ENCODE measurements at regions not wholly inside any gene's neighbourhood (a gene's known extent, or its start where the extent isn't known, plus 50 kb on each side); places are given as distances from the start of the nearest gene placed in this dataset.

DNA sequence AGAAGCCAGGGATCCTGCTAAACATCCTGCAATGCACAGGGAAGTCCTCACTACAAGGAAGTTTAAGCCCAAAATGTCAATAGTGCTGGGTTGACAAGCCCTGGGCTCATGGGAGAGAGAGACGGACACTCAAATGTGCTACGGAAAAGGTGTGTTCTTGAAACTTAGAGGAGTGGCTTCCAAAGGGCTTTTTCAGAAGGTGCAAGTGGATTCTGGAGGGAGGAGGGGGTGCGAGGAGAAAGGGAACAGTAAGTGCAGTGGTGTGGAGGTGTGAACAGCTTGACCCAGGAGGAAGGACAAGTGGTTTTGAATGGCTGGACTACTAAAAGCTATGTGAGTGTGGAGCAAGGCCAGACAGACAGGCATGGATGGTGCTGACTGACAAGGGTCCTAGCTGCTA, 50.4 kb upstream of the CECR2 start:
- no peak for DNase-seq
- H3K9me3 Mint-ChIP-seq (ENCODE audit: low read depth, unreplicated experiment), result no peaks in the 10 kb centered on the region
- no TSS peak for BruUV-seq (replicated peaks)
- no peaks in the 10 kb centered on the region for H3K4me1 Mint-ChIP-seq (ENCODE audit: low read depth, unreplicated experiment)
- H3K27ac Mint-ChIP-seq (ENCODE audit: unreplicated experiment), result no peak overlapping the region
- intact Hi-C loops (cut with micrococcal nuclease; ENCODE audit: unreplicated experiment), result no loop called here
- CTCF ChIA-PET, result no interaction called here
- no peak overlapping the region for H3K4me3 Mint-ChIP-seq (ENCODE audit: low read depth, unreplicated experiment)
- H3K36me3 Mint-ChIP-seq (ENCODE audit: insufficient read depth, unreplicated experiment), result no peaks in the 10 kb centered on the region
- TF ChIP-seq, protein P1, sequence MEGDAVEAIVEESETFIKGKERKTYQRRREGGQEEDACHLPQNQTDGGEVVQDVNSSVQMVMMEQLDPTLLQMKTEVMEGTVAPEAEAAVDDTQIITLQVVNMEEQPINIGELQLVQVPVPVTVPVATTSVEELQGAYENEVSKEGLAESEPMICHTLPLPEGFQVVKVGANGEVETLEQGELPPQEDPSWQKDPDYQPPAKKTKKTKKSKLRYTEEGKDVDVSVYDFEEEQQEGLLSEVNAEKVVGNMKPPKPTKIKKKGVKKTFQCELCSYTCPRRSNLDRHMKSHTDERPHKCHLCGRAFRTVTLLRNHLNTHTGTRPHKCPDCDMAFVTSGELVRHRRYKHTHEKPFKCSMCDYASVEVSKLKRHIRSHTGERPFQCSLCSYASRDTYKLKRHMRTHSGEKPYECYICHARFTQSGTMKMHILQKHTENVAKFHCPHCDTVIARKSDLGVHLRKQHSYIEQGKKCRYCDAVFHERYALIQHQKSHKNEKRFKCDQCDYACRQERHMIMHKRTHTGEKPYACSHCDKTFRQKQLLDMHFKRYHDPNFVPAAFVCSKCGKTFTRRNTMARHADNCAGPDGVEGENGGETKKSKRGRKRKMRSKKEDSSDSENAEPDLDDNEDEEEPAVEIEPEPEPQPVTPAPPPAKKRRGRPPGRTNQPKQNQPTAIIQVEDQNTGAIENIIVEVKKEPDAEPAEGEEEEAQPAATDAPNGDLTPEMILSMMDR (IDR thresholded peaks at IDR 0.05; ENCODE audit: unreplicated experiment), result no peak
- peaks cover 53% of the 10 kb centered on the region for H3K27me3 Mint-ChIP-seq (ENCODE audit: unreplicated experiment)

DNA sequence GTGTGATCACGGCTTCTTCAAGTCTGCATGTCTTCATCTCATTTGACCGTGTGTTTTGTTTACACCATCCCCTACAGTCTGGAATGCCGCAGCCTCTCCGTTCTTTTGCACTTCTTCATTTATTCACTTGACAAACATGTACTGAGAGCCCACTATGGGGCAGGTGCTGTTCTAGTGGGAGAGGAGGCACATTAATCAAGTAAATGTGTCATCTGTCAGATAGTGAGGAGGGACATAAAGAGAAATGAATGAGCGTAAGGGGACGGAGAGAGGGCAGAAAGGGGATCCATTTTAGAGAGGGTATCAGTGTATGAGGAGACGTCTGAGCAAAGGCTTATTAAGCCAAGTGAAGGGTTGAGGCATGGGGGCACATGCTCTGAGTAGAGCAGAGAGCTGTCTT, 54.0 kb upstream of the CECR2 start:
- CTCF ChIA-PET, result no interaction called here
- TF ChIP-seq, protein P1 (IDR thresholded peaks at IDR 0.05; ENCODE audit: unreplicated experiment), result no peak
- no peak for DNase-seq
- H3K4me1 Mint-ChIP-seq (ENCODE audit: low read depth, unreplicated experiment), result no peaks in the 10 kb centered on the region
- no TSS peak for BruUV-seq (replicated peaks)
- H3K27me3 Mint-ChIP-seq (ENCODE audit: unreplicated experiment), result peaks cover 59% of the 10 kb centered on the region
- no peak overlapping the region for H3K27ac Mint-ChIP-seq (ENCODE audit: unreplicated experiment)
- no peaks in the 10 kb centered on the region for H3K9me3 Mint-ChIP-seq (ENCODE audit: low read depth, unreplicated experiment)
- H3K4me3 Mint-ChIP-seq (ENCODE audit: low read depth, unreplicated experiment), result no peak overlapping the region
- intact Hi-C loops (cut with micrococcal nuclease; ENCODE audit: unreplicated experiment), result no loop called here
- H3K36me3 Mint-ChIP-seq (ENCODE audit: insufficient read depth, unreplicated experiment), result no peaks in the 10 kb centered on the region

DNA sequence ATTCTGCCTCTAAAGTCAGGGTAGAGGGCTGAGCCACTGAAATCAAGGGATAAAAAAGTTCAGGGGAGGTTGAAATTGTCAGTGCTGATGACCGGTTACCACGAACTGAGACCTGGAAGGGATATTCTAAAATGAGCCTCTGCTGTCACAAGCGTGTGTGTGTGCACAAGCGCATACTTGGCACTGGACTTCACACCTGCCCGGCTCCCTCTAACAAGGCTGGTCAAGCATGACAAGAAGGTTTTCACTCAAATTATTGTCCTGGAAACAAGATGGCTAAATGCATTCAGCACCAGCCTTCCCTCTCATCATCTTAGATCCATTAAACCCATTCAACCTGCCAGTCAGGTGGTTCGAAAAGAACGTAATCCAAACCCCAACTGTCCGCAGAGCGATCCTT, 54.8 kb upstream of the CECR2 start:
- Mint-ChIP-seq H3K27me3 (ENCODE audit: unreplicated experiment) (peaks cover 51% of the 10 kb centered on the region), H3K4me3 (ENCODE audit: low read depth, unreplicated experiment) (no peak overlapping the region), H3K4me1 (ENCODE audit: low read depth, unreplicated experiment) (no peaks in the 10 kb centered on the region), H3K27ac (ENCODE audit: unreplicated experiment) (no peak overlapping the region), H3K36me3 (ENCODE audit: insufficient read depth, unreplicated experiment) (no peaks in the 10 kb centered on the region), H3K9me3 (ENCODE audit: low read depth, unreplicated experiment) (no peaks in the 10 kb centered on the region)
- CTCF ChIA-PET, result no interaction called here
- no TSS peak for BruUV-seq (replicated peaks)
- TF ChIP-seq, protein P1 (IDR thresholded peaks at IDR 0.05; ENCODE audit: unreplicated experiment), result no peak
- intact Hi-C loops (cut with micrococcal nuclease; ENCODE audit: unreplicated experiment), result no loop called here
- DNase-seq, result no peak

DNA sequence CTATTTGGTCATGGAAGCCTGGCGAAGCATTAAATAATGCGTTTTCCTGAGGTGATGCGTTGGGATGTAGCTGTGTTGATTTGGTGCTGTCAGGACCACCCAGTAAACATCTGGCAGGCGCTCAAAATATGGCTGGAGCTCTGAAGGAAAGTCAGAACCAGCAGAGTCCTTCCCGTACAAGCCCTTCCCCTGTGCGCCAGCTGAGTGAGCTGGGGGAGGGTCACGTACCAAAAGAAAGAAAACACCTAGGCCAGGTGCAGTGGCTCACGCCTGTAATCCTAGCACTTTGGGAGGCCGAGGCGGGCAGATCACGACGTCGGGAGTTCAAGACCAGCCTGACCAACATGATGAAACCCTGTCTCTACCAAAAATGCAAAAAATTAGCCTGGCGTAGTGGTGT, 55.6 kb upstream of the CECR2 start:
- intact Hi-C loops (cut with micrococcal nuclease; ENCODE audit: unreplicated experiment), result no loop called here
- TF ChIP-seq, protein P1 (IDR thresholded peaks at IDR 0.05; ENCODE audit: unreplicated experiment), result no peak
- CTCF ChIA-PET, result interaction anchor here (0.6 kb wide), 1 partner anchor 33 kb away, joined by 4 read pairs; no protein-coding TSS in a partner anchor
- DNase-seq, result no peak
- BruUV-seq (replicated peaks), result no TSS peak
- Mint-ChIP-seq H3K27ac (ENCODE audit: unreplicated experiment) (no peak overlapping the region), H3K9me3 (ENCODE audit: low read depth, unreplicated experiment) (no peaks in the 10 kb centered on the region), H3K36me3 (ENCODE audit: insufficient read depth, unreplicated experiment) (no peaks in the 10 kb centered on the region), H3K4me3 (ENCODE audit: low read depth, unreplicated experiment) (no peak overlapping the region), H3K27me3 (ENCODE audit: unreplicated experiment) (peaks cover 42% of the 10 kb centered on the region), H3K4me1 (ENCODE audit: low read depth, unreplicated experiment) (no peaks in the 10 kb centered on the region)

DNA sequence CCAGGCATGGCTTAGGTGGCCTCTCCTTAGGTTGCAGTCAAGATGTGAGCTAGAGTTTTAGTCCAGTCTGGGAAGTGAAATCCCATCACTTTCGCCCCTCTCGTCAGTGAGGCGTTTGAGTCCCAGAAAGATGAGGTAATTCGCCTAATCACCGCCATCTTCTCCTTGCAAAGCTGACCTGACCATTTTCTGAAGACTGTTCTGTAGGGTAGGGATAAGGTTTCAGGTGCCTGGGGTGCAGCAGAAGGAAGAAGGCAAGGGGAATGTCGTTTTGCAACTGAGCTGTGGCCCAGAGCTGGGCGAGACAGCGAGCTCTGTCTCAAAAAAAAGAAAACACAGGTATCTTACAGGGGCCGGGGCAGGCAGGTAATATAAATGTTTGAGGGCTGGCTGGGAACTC, 61.7 kb upstream of the CECR2 start:
- CTCF ChIA-PET, result no interaction called here
- peaks cover 3% of the 10 kb centered on the region for H3K27me3 Mint-ChIP-seq (ENCODE audit: unreplicated experiment)
- no peaks in the 10 kb centered on the region for H3K4me1 Mint-ChIP-seq (ENCODE audit: low read depth, unreplicated experiment)
- no TSS peak for BruUV-seq (replicated peaks)
- H3K9me3 Mint-ChIP-seq (ENCODE audit: low read depth, unreplicated experiment), result no peaks in the 10 kb centered on the region
- no peak overlapping the region for H3K4me3 Mint-ChIP-seq (ENCODE audit: low read depth, unreplicated experiment)
- TF ChIP-seq, protein P1 (IDR thresholded peaks at IDR 0.05; ENCODE audit: unreplicated experiment), result no peak
- no peak overlapping the region for H3K27ac Mint-ChIP-seq (ENCODE audit: unreplicated experiment)
- H3K36me3 Mint-ChIP-seq (ENCODE audit: insufficient read depth, unreplicated experiment), result no peaks in the 10 kb centered on the region
- no peak for DNase-seq
- intact Hi-C loops (cut with micrococcal nuclease; ENCODE audit: unreplicated experiment), result no loop called here

Measured in Calu3 (cell line).